Skeletal muscle satellite cell (primary cell): ENCODE measurements at regions not wholly inside any gene's neighbourhood (a gene's known extent, or its start where the extent isn't known, plus 50 kb on each side); places are given as distances from the start of the nearest gene placed in this dataset.

ENCODE experiments used
- H3K27me3 ChIP-seq: 2 replicates; pipeline ENCODE4 v1.7.0; 2013; ENCODE audit warnings: low read length; ENCODE audit not compliant: control insufficient read depth, insufficient read depth
- H3K36me3 ChIP-seq: 2 replicates; pipeline ENCODE4 v1.7.0; 2013; ENCODE audit warnings: mild to moderate bottlenecking, control low read depth, low read length; ENCODE audit not compliant: insufficient read depth
- H3K4me1 ChIP-seq: 2 replicates; pipeline ENCODE4 v1.7.0; 2013; ENCODE audit warnings: low read length; ENCODE audit not compliant: control insufficient read depth, insufficient read depth
- H3K4me2 ChIP-seq: 2 replicates; pipeline ENCODE4 v1.7.0; 2013; ENCODE audit warnings: mild to moderate bottlenecking, low read length
- H3K4me3 ChIP-seq: 2 replicates; pipeline ENCODE4 v1.7.0; 2013; ENCODE audit warnings: low read length
- H3K9ac ChIP-seq: 2 replicates; pipeline ENCODE4 v1.7.0; 2013; ENCODE audit warnings: mild to moderate bottlenecking, low read depth, low read length, moderate library complexity
- H3K9me3 ChIP-seq: replicated peaks from 2 replicates; pipeline ENCODE4 v1.7.0; 2013; ENCODE audit warnings: mild to moderate bottlenecking, control low read depth, low read length

GRCh38 chr12:43104494-43104893, 447.5 kb downstream of the ADAMTS20 start:
- Histone ChIP-seq H3K4me2 (no peak overlapping the region), H3K4me1 (peaks cover 10% of the 10 kb centered on the region), H3K9me3 (no peaks in the 10 kb centered on the region), H3K36me3 (no peaks in the 10 kb centered on the region), H3K27me3 (no peaks in the 10 kb centered on the region), H3K4me3 (no peak overlapping the region), H3K9ac (no peak overlapping the region)

- Histone ChIP-seq H3K9me3 (no peaks in the 10 kb centered on the region), H3K4me2 (no peak overlapping the region), H3K36me3 (no peaks in the 10 kb centered on the region), H3K9ac (no peak overlapping the region), H3K27me3 (no peaks in the 10 kb centered on the region), H3K4me3 (no peak overlapping the region), H3K4me1 (peaks cover 10% of the 10 kb centered on the region)
These were observed 448.1 kb downstream of the ADAMTS20 start for GRCh38 chr12:43103866-43104265.

DNA sequence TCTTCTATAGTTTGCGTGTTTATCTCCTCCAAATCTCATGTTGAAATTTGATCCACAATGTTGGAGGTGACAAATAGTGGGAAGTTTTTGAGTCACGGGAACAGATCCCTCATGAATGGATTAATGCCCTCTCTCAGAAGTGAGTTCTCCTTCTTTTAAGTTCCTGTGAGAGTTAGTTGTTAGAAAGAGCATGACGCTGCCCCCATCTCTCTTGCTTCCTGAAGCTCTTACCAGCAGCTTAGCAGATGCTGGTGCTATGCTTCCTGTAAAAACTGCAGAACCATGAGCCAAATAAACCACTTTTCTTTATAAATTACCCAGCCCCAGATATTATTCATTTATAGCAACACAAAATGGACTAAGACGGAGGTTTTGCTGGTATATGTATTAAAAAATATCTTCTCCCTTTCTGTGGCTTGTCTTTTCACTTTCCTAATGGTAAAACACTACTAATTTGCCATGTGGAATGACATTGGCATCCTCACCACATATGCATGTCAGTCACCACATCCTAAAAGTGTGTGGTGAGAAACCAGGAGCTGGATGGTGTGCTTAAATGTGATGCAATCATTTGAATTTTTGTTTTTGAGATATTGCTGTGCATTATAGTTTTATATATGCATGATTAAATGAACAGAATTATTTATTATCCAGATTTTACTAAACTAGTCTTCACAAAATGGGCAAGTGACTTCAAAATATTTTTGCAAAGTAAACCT, 449.3 kb downstream of the ADAMTS20 start:
- no peaks in the 10 kb centered on the region for H3K27me3 ChIP-seq
- no peaks in the 10 kb centered on the region for H3K36me3 ChIP-seq
- H3K4me3 ChIP-seq, result no peak overlapping the region
- no peaks in the 10 kb centered on the region for H3K9me3 ChIP-seq
- peaks cover 10% of the 10 kb centered on the region for H3K4me1 ChIP-seq
- H3K9ac ChIP-seq, result no peak overlapping the region
- no peak overlapping the region for H3K4me2 ChIP-seq

GRCh38 chr12:43100231-43100630, 451.8 kb downstream of the ADAMTS20 start:
- H3K36me3 ChIP-seq, result no peaks in the 10 kb centered on the region
- no peak overlapping the region for H3K4me3 ChIP-seq
- peaks cover 10% of the 10 kb centered on the region for H3K4me1 ChIP-seq
- no peak overlapping the region for H3K4me2 ChIP-seq
- H3K9ac ChIP-seq, result no peak overlapping the region
- H3K9me3 ChIP-seq, result no peaks in the 10 kb centered on the region
- no peaks in the 10 kb centered on the region for H3K27me3 ChIP-seq

DNA sequence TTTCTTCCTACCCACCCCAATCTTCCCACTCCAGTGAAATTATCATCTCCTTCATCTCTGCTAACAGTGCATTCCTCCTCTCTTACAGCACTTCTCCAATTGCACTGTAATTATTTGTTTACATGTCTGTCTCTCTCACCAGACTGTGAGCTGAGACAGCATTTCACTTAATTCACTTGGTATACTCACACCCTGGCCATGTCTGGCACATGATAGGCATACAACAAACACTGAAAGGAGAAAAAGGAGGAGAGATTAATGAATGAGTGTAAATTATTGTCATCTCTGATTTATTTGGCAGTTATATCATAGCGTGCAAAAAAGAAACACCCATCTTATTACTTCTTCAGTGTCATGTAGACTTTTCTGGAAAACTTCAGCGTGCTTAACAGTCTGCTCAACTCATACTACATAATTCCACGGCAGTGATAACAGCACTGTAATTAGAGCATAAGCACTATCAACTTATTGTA, 452.3 kb downstream of the ADAMTS20 start:
- Histone ChIP-seq H3K36me3 (no peaks in the 10 kb centered on the region), H3K27me3 (no peaks in the 10 kb centered on the region), H3K9ac (no peak overlapping the region), H3K4me2 (no peak overlapping the region), H3K4me3 (no peak overlapping the region), H3K9me3 (no peaks in the 10 kb centered on the region), H3K4me1 (peaks cover 6% of the 10 kb centered on the region)

DNA sequence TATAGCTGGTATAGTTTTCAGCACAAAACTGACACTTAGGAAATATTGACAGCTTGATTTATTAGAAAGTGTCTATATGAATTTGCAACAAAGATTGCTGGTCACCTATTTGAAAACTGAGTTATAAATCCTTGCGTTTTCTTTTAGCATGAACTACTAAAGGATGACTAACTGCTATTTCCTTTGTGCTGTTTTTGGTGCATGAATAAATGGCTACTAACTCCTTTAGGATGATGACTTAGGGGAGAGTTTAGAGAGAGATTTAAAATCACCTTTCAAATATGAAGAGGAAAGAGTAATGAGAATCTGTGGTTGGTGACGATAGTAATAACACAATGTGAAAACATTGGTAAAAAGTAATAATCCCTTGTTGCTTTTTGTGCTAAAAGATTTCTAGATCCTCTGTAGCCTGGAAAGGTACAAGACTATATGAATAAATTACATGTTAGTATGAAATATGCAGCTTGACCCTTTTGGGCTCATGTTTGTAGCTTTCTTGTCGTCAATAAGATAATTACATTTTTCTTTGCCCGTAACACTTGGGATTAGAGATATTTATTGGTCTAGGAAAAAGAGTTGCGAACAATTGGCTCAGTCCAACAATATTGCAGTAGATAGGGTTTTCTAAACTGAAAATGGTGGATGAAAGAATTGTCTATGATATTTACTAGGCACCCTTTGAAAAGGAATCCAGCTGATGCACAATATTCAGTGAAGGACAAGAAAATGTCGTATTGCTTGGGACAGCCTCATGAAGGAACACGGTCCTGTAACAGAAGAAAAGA, 453.0 kb downstream of the ADAMTS20 start:
- no peaks in the 10 kb centered on the region for H3K9me3 ChIP-seq

GRCh38 chr12:43098071-43098470, 453.9 kb downstream of the ADAMTS20 start:
- no peaks in the 10 kb centered on the region for H3K4me1 ChIP-seq
- no peak overlapping the region for H3K4me2 ChIP-seq
- no peaks in the 10 kb centered on the region for H3K36me3 ChIP-seq

More for the DNA sequence above, 453.0 kb downstream of the ADAMTS20 start:
- H3K4me2 ChIP-seq, result no peak overlapping the region
- no peaks in the 10 kb centered on the region for H3K27me3 ChIP-seq
- H3K4me1 ChIP-seq, result no peaks in the 10 kb centered on the region
- H3K9ac ChIP-seq, result no peak overlapping the region
- H3K4me3 ChIP-seq, result no peak overlapping the region
- H3K36me3 ChIP-seq, result no peaks in the 10 kb centered on the region

GRCh38 chr12:43097471-43097870, 454.5 kb downstream of the ADAMTS20 start:
- Histone ChIP-seq H3K4me2 (no peak overlapping the region), H3K9me3 (no peaks in the 10 kb centered on the region), H3K36me3 (no peaks in the 10 kb centered on the region), H3K4me3 (no peak overlapping the region), H3K4me1 (no peaks in the 10 kb centered on the region), H3K27me3 (no peaks in the 10 kb centered on the region), H3K9ac (no peak overlapping the region)

More at GRCh38 chr12:43098071-43098470, 453.9 kb downstream of the ADAMTS20 start:
- Histone ChIP-seq H3K27me3 (no peaks in the 10 kb centered on the region), H3K4me3 (no peak overlapping the region), H3K9me3 (no peaks in the 10 kb centered on the region), H3K9ac (no peak overlapping the region)

GRCh38 chr12:43095669-43096280, 456.2 kb downstream of the ADAMTS20 start:
- no peaks in the 10 kb centered on the region for H3K9me3 ChIP-seq
- H3K9ac ChIP-seq, result no peak overlapping the region
- H3K4me1 ChIP-seq, result no peaks in the 10 kb centered on the region
- H3K27me3 ChIP-seq, result no peaks in the 10 kb centered on the region
- H3K36me3 ChIP-seq, result no peaks in the 10 kb centered on the region
- H3K4me3 ChIP-seq, result no peak overlapping the region
- H3K4me2 ChIP-seq, result no peak overlapping the region

GRCh38 chr12:43094886-43095575, 457.0 kb downstream of the ADAMTS20 start:
- no peak overlapping the region for H3K4me3 ChIP-seq
- no peaks in the 10 kb centered on the region for H3K4me1 ChIP-seq
- H3K27me3 ChIP-seq, result no peaks in the 10 kb centered on the region
- no peaks in the 10 kb centered on the region for H3K36me3 ChIP-seq
- no peak overlapping the region for H3K9ac ChIP-seq
- H3K9me3 ChIP-seq, result no peaks in the 10 kb centered on the region
- no peak overlapping the region for H3K4me2 ChIP-seq

DNA sequence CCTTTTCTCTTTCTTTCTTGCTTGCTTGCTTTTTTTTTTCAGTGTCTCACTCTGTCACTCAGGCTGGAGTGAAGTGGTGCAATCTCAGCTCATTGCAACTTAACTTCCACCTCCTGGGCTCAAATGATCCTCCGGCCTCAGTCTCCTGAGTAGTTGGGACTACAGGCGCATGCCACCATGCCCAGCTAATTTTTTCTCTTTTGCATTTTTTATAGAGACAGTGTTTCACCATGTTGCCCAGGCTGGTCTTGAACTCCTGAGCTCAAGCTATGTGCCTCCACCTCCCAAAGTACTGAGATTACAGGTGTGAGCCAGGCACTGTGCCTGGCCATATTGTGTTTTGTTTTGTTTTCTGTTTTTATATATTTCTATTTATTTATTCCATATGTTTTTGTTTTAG, 461.0 kb downstream of the ADAMTS20 start:
- Histone ChIP-seq H3K4me1 (no peaks in the 10 kb centered on the region), H3K4me2 (no peak overlapping the region), H3K27me3 (no peaks in the 10 kb centered on the region), H3K9me3 (no peaks in the 10 kb centered on the region), H3K4me3 (no peak overlapping the region), H3K9ac (no peak overlapping the region), H3K36me3 (no peaks in the 10 kb centered on the region)
